ENCODE measurements at regions not wholly inside any gene's neighbourhood (a gene's known extent, or its start where the extent isn't known, plus 50 kb on each side); places are given as distances from the start of the nearest gene placed in this dataset.

DNA sequence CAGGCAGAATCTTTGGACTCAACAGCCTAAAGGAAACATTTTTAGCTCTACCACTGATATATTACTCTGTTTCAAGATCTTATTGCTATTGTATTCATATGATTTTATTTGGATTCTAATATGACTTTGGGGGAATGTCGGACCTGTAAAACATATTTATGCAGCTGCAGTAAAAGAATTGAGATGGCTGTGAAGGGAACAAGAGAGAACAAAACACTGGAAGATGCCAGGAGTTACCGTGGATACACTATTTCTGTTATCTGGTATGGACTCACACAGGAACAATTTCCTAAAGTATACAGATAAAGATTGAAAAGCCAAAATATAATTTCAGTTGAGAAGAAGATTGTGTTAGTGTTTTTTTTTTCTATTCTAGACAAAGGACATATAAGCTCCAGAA lies 113.0 kb upstream of the DCLK2 start:
- no peak for TF ChIP-seq CTCF (conservative IDR thresholded peaks at IDR 0.05 in 1 of 2, IDR thresholded peaks at IDR 0.05 in 1 of 2; ENCODE audit: extremely low read depth in 1 of 2, insufficient read depth in 1 of 2, low read depth in 1 of 2, low read length in 2 of 2)
- no peak for TF ChIP-seq EZH2 (IDR thresholded peaks at IDR 0.05; ENCODE audit: borderline replicate concordance, low read length)

Measured in mammary epithelial cell (primary cell).